EL (cell line): ENCODE measurements at regions not wholly inside any gene's neighbourhood (a gene's known extent, or its start where the extent isn't known, plus 50 kb on each side); places are given as distances from the start of the nearest gene placed in this dataset.

ENCODE experiments used
- DNase-seq: peaks from one replicate; pipeline ENCODE4 v3.0.0-alpha.2; 2016

DNA sequence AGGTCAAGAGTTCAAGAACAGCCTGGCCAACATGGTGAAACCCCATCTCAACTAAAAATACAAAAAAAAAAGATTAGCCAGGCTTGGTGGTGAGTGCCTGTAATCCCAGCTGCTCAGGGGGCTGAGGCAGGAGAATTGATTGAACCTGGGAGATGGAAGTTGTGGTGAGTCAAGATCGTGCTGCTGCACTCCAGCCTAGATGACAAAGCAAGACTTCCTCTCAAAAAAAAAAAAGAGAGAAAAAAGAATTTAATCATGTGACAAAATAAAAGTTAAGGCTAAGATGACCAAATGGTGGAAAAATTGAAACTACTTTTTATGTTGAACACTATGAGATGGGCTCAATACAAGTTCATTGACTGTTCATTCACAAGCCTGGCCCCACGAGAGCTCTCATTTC is 141.1 kb upstream of the WDR11 start:
- no peak for DNase-seq

GRCh38 chr10:120711860-120712259 is 139.3 kb upstream of the WDR11 start:
- no peak for DNase-seq

DNA sequence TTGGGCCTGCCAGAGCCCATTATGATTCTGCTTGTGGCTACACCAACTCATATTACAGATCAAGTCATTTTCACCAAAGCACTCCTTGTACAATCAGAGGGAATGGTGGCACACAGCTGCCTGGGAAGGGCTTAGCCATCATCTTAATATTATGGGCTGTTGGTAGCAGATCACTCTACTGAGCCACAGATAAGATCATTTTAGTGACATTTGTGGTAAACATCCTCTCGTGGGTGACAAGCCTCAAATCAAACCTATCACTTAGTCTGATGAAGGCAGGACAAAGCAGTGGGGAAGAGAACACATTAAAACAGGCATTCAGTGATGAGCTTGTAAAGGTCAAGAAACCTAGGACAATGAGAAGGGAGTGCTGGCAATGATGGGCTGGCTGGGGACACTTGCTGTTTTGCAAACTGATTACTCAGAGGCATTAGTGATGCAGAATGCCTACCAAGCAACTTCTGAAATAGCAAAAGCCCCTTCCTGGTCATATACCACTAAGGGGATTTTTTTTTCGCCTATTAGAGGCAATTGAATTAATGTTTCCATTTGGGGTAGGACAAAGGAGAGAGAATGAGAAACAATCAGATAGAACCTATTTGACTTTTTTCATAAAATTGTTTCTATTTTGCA is 137.5 kb upstream of the WDR11 start:
- DNase-seq: no peak

DNA sequence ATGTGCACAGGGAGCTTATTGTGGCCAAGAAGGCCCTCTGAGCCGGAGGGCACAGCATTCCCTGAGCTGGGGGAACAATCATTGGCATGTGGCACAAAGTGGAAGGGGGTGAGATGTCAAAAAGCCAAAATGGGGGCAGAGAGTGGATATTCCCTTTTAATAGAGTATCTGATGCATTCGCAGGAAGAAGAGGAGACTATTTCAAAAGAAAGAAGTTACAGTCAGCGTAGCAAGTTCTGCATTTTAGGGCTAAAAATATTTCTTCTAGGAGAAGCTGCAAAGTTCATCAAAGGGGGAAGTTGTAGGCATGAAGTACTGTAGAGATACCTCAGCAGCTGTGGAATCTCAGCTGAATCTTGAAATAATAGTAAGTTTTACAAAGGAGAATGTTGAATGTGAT is 136.0 kb upstream of the WDR11 start:
- no peak for DNase-seq

GRCh38 chr10:120719333-120719732 is 131.8 kb upstream of the WDR11 start:
- no peak for DNase-seq

- no peak for DNase-seq
These were observed 124.2 kb upstream of the WDR11 start for GRCh38 chr10:120727001-120727400.

DNA sequence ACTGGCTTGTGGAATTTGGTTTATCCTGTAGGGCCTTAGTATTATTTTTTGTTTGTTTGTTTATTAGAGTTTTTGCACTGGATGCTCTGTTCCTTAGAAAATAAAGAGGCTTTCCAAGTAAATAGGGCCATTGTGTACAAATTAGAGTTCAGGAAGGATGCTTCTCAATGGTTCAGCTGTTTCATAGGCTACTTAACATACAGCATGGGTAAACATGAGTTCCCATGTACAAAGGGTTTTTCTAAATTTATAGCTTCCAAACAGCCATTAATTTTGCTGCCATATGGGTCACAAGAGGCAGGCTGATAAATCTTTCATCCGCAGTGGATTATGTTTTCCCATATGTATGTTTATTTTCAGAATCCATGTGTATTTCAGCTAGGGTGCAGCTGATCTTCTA is 121.6 kb upstream of the WDR11 start:
- no peak for DNase-seq

DNA sequence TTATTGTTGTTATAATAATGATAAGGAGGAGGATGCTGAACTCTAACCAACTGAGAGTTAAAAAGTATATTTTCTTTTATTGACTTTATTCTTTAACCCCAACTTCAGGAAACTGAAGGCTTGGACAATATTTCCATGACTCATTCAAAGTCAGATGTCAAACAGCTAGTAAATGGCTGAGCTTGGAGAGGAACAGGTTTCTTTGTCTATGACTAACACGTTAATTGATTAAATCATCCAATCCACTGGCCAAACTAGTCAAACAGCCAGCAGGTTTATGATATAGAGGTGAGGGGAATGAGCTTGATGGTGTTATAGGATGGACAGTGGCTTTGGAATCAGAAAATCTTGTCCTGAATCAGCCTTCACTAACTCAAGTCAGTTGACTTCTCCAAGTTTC is 119.1 kb upstream of the WDR11 start:
- no peak for DNase-seq

DNA sequence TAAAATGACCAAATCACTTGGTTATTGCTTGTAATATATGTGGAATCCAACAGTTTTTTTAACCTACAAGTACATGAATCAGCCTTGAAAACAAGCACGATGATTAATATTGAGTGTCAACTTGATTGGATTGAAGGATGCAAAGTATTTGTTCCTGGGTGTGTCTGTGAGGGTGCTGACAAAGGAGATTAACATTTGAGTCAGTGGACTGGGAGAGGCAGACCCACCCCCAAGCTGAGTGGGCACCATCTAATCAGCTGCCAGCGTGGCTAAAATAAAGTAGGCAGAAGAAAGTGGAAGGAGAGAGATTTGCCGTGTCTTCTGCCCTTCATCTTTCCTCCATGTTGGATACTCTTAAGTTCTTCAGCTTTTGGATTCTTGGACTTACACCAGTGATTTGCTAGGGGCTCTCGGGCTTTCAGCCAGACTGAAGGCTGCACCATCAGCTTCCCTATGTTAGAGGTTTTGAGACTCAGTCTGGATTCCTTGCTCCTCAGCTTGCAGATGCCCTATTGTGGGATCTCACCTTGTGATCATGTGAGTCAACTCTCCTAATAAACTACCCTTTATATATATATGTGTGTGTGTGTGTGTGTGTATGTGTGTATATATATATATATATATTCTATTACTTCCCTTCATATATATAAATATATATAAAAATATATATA is 118.4 kb upstream of the WDR11 start:
- no peak for DNase-seq

- DNase-seq: no peak
These were observed 116.6 kb upstream of the WDR11 start for GRCh38 chr10:120734483-120735078.

DNA sequence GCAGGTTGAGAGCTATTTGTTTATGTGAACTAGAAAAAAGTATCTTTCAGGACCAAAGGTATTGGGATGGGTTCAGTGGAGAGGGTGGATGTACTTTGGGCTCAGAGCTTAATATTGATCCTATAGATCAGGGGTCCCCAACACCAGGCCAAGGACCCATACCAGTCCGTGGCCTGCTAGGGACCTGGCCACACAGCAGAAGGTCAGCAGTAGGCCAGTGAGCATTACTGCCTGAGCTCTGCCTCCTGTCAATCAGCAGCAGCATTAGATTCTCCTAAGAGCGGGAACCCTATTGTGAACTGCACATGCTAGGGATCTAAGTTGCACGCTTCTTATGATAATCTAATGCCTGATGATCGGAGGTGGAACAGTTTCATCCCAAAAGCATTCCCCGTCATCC is 115.8 kb upstream of the WDR11 start:
- DNase-seq: no peak

DNA sequence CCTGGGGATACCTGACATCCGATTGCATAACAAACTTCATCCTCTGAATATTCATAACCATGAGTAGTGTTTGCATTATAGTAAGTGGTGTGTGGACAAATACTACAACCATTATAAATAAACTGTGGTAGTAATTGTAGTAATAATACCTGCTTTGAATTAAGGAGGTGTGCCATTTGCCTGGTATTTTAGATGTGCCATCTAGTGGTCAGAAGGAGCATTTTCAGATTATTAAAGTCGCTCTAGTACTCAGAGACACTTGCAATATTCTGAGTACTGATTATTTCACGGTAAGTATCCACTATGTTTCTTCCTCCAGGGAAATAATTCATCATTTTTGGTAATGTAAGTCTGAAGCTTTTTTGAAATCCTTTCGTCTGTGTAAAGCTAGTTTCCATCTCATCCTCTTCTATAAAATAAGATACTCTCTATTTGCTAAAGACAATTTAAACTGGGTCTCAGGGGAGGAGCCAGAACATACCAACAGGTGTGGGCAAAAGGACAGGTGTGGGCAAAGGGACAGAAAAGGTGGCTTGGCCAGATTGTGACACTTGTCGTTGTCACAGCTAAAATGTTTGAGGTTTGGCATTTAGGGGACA is 115.3 kb upstream of the WDR11 start:
- peak; percentile 21 for DNase-seq

- no peak for DNase-seq
These were observed 114.8 kb upstream of the WDR11 start for GRCh38 chr10:120736377-120736776.

- DNase-seq: no peak
These were observed 112.5 kb upstream of the WDR11 start for GRCh38 chr10:120738658-120739057.

- DNase-seq: no peak
These were observed 109.8 kb upstream of the WDR11 start for GRCh38 chr10:120741396-120741795.

DNA sequence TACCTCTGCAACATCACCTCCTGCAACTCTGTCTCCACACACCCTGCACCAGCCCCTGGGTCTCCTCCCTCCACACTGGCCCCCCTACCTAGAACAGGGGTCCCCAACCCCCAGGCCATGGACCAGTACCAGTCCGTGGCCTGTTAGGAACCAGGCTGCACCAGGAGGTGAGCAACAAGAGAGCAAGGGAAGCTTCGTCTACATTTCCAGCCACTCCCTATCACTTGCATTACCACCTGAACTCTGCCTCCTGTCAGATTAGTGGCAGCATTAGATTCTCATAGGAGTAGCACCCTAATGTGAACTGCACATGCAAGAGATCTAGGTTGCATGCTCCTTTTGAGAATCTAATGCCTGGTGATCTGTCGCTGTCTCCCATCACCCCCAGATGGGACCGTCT is 108.8 kb upstream of the WDR11 start:
- no peak for DNase-seq

GRCh38 chr10:120744040-120744439 is 107.1 kb upstream of the WDR11 start:
- no peak for DNase-seq

DNA sequence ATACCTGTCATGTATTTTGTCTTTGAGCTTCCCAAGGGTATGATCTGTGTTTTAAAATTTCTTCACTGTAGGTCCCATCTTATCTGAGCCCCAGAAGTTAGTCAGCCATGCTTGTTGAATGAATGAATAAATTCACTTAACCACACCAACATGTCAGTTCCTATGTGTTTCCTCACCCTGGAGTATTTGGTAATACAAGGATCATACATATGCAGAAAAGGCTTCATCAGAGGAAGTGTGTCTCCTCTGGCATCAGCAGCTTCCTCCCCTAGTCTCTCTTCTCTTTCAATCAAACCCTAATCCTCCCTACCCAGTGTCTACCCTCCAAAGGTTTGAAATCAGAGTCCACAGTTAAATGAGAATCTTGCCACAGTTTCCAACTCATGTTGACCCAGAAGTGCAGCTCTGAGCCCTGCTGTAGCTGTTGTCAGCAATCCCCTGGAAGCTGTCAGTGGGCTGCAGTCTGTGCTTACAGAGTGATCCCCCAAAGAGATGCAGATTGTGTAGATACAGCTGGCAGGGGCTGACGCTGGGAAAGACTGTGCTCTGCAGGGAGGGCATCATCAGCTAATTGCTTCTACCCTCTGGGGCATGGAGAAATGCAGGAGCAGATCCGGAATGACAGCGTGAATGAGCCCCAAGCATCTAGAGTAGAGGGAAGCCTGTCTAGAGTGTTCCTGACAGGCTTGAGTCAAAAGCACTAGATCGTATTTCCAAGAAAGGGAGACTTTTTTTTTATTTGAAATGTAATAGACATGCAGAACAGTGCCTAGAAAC is 105.0 kb upstream of the WDR11 start:
- DNase-seq: no peak

DNA sequence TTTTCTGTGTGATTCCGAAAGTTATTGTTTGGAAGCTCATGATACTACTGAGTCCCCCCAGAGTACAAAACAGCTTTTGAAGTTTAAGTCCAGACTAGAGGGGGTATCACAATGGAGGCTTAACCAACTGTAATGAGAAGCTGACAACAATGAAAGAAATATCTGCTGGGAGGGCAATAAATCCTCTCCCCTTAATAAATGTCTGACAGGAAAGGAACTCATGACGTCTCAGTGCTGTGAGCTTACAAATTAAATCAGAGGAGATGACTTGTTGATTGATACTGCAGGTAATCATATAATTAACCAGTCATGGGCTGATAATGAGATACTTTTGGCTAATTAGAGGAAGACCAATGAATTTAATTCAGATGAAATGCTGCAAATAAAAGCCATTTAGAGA is 102.6 kb upstream of the WDR11 start:
- no peak for DNase-seq

DNA sequence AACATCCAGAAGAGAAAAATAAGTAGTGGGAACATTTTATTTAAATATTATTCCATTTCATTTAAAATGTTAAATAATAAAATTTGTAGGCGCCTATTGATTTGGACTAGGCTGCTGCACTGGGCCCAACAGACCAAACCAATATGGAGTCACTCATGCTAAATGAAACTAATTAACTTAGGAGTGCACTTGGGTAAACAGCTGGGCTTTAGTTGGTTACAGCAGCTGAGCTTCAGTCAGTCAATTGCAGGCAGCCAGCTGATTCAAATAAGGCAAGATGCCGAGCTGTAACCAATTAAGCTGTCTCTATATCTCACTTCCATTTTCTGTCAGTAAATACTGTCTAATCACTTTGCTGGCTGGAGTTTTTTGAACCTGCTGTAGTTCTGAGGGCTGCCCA is 102.1 kb upstream of the WDR11 start:
- no peak for DNase-seq

GRCh38 chr10:120749856-120750566 is 101.2 kb upstream of the WDR11 start:
- no peak for DNase-seq

- no peak for DNase-seq
These were observed 95.4 kb upstream of the WDR11 start for GRCh38 chr10:120755771-120756170.

- no peak for DNase-seq
These were observed 90.9 kb upstream of the WDR11 start for GRCh38 chr10:120760253-120760652.
